HL-60 (cell line): ENCODE measurements at regions not wholly inside any gene's neighbourhood (a gene's known extent, or its start where the extent isn't known, plus 50 kb on each side); places are given as distances from the start of the nearest gene placed in this dataset.

Experiments
- GABPA ChIP-seq: IDR thresholded peaks from 2 replicates; pipeline ENCODE4 v1.6.1; 2012; ENCODE audit warnings: low read depth
- POLR2AphosphoS5 ChIP-seq: IDR thresholded peaks from 2 replicates; pipeline ENCODE4 v1.6.1; 2012; ENCODE audit warnings: low read depth
- SPI1 ChIP-seq: IDR thresholded peaks from 2 replicates; pipeline ENCODE4 v1.6.1; 2012; ENCODE audit warnings: low read depth, mild to moderate bottlenecking, borderline replicate concordance
- TF ChIP-seq, protein P1 (sequence below): IDR thresholded peaks from one replicate; pipeline ENCODE4 v1.5.1; 2011; ENCODE audit warnings: low read length, control low read depth, inconsistent platforms; ENCODE audit not compliant: insufficient read depth
- TF ChIP-seq, protein P2 (sequence below): IDR thresholded peaks from 2 replicates; pipeline ENCODE4 v1.6.1; 2012; ENCODE audit warnings: low read depth; ENCODE audit not compliant: insufficient replicate concordance

DNA sequence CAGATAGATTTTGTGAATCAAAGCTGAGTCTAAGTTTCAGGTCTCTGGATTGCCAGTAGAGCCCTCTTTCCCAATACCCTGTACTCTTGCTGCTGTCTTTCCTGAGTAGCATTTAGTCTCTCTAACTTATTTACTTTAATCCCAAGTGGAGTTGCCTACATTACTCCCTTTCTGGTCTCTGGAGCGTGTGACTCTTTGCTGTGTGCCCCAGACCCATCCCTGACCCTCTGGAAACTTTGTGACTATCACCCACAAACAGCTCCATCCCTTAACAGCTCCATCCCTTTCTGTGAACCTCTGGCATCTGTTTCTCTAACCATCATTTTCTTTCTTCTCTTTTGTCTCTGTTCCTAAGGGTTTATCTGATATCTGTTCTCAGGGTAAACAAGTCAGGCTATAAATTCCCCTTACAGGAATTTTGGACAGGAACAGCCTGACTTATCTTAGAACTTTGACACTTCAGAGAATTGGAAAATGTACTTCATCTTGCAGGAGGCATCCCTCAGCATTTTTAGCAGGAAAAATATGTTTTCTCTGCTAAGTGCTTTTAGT, 1167.1 kb upstream of the SEMA6A start:
- TF ChIP-seq, protein P1, sequence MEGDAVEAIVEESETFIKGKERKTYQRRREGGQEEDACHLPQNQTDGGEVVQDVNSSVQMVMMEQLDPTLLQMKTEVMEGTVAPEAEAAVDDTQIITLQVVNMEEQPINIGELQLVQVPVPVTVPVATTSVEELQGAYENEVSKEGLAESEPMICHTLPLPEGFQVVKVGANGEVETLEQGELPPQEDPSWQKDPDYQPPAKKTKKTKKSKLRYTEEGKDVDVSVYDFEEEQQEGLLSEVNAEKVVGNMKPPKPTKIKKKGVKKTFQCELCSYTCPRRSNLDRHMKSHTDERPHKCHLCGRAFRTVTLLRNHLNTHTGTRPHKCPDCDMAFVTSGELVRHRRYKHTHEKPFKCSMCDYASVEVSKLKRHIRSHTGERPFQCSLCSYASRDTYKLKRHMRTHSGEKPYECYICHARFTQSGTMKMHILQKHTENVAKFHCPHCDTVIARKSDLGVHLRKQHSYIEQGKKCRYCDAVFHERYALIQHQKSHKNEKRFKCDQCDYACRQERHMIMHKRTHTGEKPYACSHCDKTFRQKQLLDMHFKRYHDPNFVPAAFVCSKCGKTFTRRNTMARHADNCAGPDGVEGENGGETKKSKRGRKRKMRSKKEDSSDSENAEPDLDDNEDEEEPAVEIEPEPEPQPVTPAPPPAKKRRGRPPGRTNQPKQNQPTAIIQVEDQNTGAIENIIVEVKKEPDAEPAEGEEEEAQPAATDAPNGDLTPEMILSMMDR, result no peak
- no peak for TF ChIP-seq POLR2AphosphoS5
- TF ChIP-seq, protein P2, sequence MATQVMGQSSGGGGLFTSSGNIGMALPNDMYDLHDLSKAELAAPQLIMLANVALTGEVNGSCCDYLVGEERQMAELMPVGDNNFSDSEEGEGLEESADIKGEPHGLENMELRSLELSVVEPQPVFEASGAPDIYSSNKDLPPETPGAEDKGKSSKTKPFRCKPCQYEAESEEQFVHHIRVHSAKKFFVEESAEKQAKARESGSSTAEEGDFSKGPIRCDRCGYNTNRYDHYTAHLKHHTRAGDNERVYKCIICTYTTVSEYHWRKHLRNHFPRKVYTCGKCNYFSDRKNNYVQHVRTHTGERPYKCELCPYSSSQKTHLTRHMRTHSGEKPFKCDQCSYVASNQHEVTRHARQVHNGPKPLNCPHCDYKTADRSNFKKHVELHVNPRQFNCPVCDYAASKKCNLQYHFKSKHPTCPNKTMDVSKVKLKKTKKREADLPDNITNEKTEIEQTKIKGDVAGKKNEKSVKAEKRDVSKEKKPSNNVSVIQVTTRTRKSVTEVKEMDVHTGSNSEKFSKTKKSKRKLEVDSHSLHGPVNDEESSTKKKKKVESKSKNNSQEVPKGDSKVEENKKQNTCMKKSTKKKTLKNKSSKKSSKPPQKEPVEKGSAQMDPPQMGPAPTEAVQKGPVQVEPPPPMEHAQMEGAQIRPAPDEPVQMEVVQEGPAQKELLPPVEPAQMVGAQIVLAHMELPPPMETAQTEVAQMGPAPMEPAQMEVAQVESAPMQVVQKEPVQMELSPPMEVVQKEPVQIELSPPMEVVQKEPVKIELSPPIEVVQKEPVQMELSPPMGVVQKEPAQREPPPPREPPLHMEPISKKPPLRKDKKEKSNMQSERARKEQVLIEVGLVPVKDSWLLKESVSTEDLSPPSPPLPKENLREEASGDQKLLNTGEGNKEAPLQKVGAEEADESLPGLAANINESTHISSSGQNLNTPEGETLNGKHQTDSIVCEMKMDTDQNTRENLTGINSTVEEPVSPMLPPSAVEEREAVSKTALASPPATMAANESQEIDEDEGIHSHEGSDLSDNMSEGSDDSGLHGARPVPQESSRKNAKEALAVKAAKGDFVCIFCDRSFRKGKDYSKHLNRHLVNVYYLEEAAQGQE, result no peak
- no peak for TF ChIP-seq GABPA
- TF ChIP-seq SPI1, result no peak
